HCT116 (cell line): ENCODE measurements at regions not wholly inside any gene's neighbourhood (a gene's known extent, or its start where the extent isn't known, plus 50 kb on each side); places are given as distances from the start of the nearest gene placed in this dataset.
A peak's percentile ranks its signal among the peaks of the same experiment; 100 is the strongest.

Source experiments
- ATAC-seq: fragments of 200-7000 bp; cut with Tn5 transposase; 2 replicates; pipeline ENCODE4 v1.9.1; 2020; ENCODE audit warnings: mild to moderate bottlenecking, moderate library complexity
- BruUV-seq: library from RNA; stranded (reverse); fragments of 400-500 nt; replicated peaks from 2 replicates; lab custom pipeline; 2021; lab: Mats Ljungman, UMichigan
- CTCF ChIA-PET: fragments of 300-600 bp; sonication (Branson Sonifier 250); formaldehyde crosslinking; loops from one replicate; lab custom pipeline; 2021; ENCODE audit warnings: antibody characterized with exemption; lab: Charles Lee
- POLR2A ChIA-PET: fragments of 300-600, 350-600 bp; sonication (Branson Sonifier 250); formaldehyde crosslinking; loops from one replicate; lab custom pipeline; 2021; ENCODE audit warnings: antibody characterized with exemption; lab: Charles Lee
- RAD21 ChIA-PET, 2 experiments: fragments of 300-600 bp; sonication (Branson Sonifier 250); formaldehyde crosslinking; loops; one replicate each; lab custom pipeline; 2023; ENCODE audit warnings: low total read pairs in 2 of 2; ENCODE audit not compliant: uncharacterized antibody in 2 of 2, unreplicated experiment in 2 of 2, low non-redundant PET in 1 of 2; lab: Charles Lee
- DNase-seq: peaks from one replicate; pipeline ENCODE4 v3.0.0-alpha.2; 2010; ENCODE audit warnings: low read depth, low spot score
- H2AFZ ChIP-seq: fragments of 200-600 bp; shearing (Covaris generic), sonication (generic); 2 replicates; pipeline ENCODE4 v1.6.1; 2017; ENCODE audit warnings: low read depth, mixed run types, mixed read lengths, antibody characterized with exemption, low read length; ENCODE audit not compliant: poor library complexity, severe bottlenecking
- H3K27ac ChIP-seq: 2 replicates; pipeline ENCODE4 v1.5.1; 2012; ENCODE audit warnings: low read depth, low read length
- H3K27me3 ChIP-seq: fragments of 200-600 bp; sonication (generic); 2 replicates; pipeline ENCODE4 v1.6.1; 2016; ENCODE audit warnings: mixed run types, low read length, mixed read lengths; ENCODE audit not compliant: insufficient read depth
- H3K36me3 ChIP-seq, 2 experiments: fragments of 200-500 bp in 1 of 2; fragments of 200-600 bp in 1 of 2; sonication (Bioruptor generic) in 1 of 2; sonication (generic) in 1 of 2; 2 replicates each; pipeline versions ENCODE4 v1.5.1 to v1.6.1; 2014 to 2016; ENCODE audit warnings: low read length in 2 of 2, inconsistent platforms in 1 of 2, mixed read lengths in 1 of 2, mixed run types in 1 of 2; ENCODE audit not compliant: insufficient read depth in 2 of 2, control insufficient read depth in 1 of 2
- H3K4me1 ChIP-seq, 2 experiments: fragments of 200-600 bp in 1 of 2; sonication (generic) in 1 of 2; 2 replicates each; pipeline versions ENCODE4 v1.5.1 to v1.6.1; 2012 to 2017; ENCODE audit warnings: low read length in 2 of 2, inconsistent platforms in 1 of 2, mild to moderate bottlenecking in 1 of 2, mixed read lengths in 1 of 2, mixed run types in 1 of 2, moderate library complexity in 1 of 2; ENCODE audit not compliant: insufficient read depth in 2 of 2, control insufficient read depth in 1 of 2
- H3K4me2 ChIP-seq: fragments of 200-600 bp; sonication (generic); 2 replicates; pipeline ENCODE4 v1.6.1; 2017; ENCODE audit warnings: mixed run types, low read length, mixed read lengths
- H3K4me3 ChIP-seq, 2 experiments: fragments of 200-600 bp in 1 of 2; sonication (generic) in 1 of 2; replicated peaks in 1 of 2; 2 replicates each; pipeline ENCODE4 v1.5.1; 2011 to 2016; ENCODE audit warnings: low read length in 2 of 2, control low read depth in 1 of 2, low read depth in 1 of 2, mild to moderate bottlenecking in 1 of 2, mixed read lengths in 1 of 2, mixed run types in 1 of 2
- H3K79me2 ChIP-seq: fragments of 200-600 bp; sonication (generic); 2 replicates; pipeline ENCODE4 v1.6.1; 2017; ENCODE audit warnings: mild to moderate bottlenecking, mixed run types, low read length, moderate library complexity, mixed read lengths; ENCODE audit not compliant: insufficient read depth
- H3K9ac ChIP-seq: fragments of 200-600 bp; sonication (generic); 2 replicates; pipeline ENCODE4 v1.6.1; 2016; ENCODE audit warnings: low read length, mixed read lengths
- H3K9me2 ChIP-seq: fragments of 200-600 bp; sonication (generic), shearing (Covaris generic); 2 replicates; pipeline ENCODE4 v1.6.1; 2017; ENCODE audit warnings: mixed run types, mild to moderate bottlenecking, moderate library complexity; ENCODE audit not compliant: insufficient read depth
- H3K9me3 ChIP-seq, 2 experiments: fragments of 200-500 bp in 1 of 2; fragments of 200-600 bp in 1 of 2; sonication (Bioruptor generic) in 1 of 2; sonication (generic) in 1 of 2; 2 replicates each; pipeline ENCODE4 v1.6.1; 2014 to 2017; ENCODE audit warnings: low read length in 2 of 2, mixed read lengths in 2 of 2, inconsistent platforms in 1 of 2, low read depth in 1 of 2, mild to moderate bottlenecking in 1 of 2, mixed run types in 1 of 2, moderate library complexity in 1 of 2; ENCODE audit not compliant: control insufficient read depth in 1 of 2, insufficient read depth in 1 of 2
- H4K20me1 ChIP-seq: fragments of 200-600 bp; sonication (generic), shearing (Covaris generic); 2 replicates; pipeline ENCODE4 v1.6.1; 2017; ENCODE audit warnings: mixed run types, mild to moderate bottlenecking, moderate library complexity; ENCODE audit not compliant: insufficient read depth
- CEBPB ChIP-seq: IDR thresholded peaks from 2 replicates; pipeline ENCODE4 v1.6.1; 2012; ENCODE audit warnings: low read depth
- CTCF ChIP-seq, 3 experiments: fragments of 200-600 bp in 1 of 3; sonication (generic) in 1 of 3; IDR thresholded peaks in 2 of 3; conservative IDR thresholded peaks in 1 of 3; 2 replicates each; pipeline ENCODE4 v1.5.1; 2012 to 2017; ENCODE audit warnings: low read depth in 2 of 3, low read length in 2 of 3, antibody characterized with exemption in 1 of 3, borderline replicate concordance in 1 of 3, control low read depth in 1 of 3, mild to moderate bottlenecking in 1 of 3, mixed read lengths in 1 of 3, mixed run types in 1 of 3, moderate library complexity in 1 of 3; ENCODE audit not compliant: insufficient read depth in 1 of 3
- ELF1 ChIP-seq: IDR thresholded peaks from 2 replicates; pipeline ENCODE4 v1.6.1; 2012; ENCODE audit warnings: low read depth, borderline replicate concordance
- FOSL1 ChIP-seq: IDR thresholded peaks from 2 replicates; pipeline ENCODE4 v1.6.1; 2012; ENCODE audit warnings: low read depth
- intact Hi-C: fragments of 100-400 bp; cut with micrococcal nuclease; formaldehyde crosslinking; loops from 2 replicates; pipeline ENCODE4 v1.10.0; 2022

- H3K4me1 ChIP-seq = peaks cover 0 to 4% of the 10 kb centered on the region in 2 experiments; a peak in 1 of 4 replicates
- TF ChIP-seq CTCF (IDR thresholded peaks at IDR 0.05 in 2 of 3, conservative IDR thresholded peaks at IDR 0.05 in 1 of 3; ENCODE audit: borderline replicate concordance in 1 of 3, insufficient read depth in 1 of 3, low read depth in 2 of 3, low read length in 2 of 3) (peak; percentile 4 to 68 (median 64); a peak in 4 of 6 replicates), ELF1 (no peak), CEBPB (no peak)
- ATAC-seq = no peak; the same call in 1 of the 2 replicates
- H3K9ac ChIP-seq = no peak overlapping the region
- H3K27ac ChIP-seq = no peak overlapping the region
- H4K20me1 ChIP-seq = no peaks in the 10 kb centered on the region
- no peaks in the 10 kb centered on the region for H3K79me2 ChIP-seq
- ChIA-PET RAD21 (no interaction called here), CTCF (no interaction called here), POLR2A (no interaction called here)
- no peak overlapping the region for H3K4me2 ChIP-seq
- intact Hi-C loops = no loop called here
- H2AFZ ChIP-seq = no peak overlapping the region
- H3K27me3 ChIP-seq = no peaks in the 10 kb centered on the region
- H3K9me2 ChIP-seq = no peaks in the 10 kb centered on the region
- no peaks in the 10 kb centered on the region for H3K36me3 ChIP-seq
- no TSS peak for BruUV-seq
- no peaks in the 10 kb centered on the region for H3K9me3 ChIP-seq
- no peak for DNase-seq
- no peak overlapping the region for H3K4me3 ChIP-seq
Observed at GRCh38 chr5:128695791-128696530, 157.9 kb upstream of the FBN2 start.

DNA sequence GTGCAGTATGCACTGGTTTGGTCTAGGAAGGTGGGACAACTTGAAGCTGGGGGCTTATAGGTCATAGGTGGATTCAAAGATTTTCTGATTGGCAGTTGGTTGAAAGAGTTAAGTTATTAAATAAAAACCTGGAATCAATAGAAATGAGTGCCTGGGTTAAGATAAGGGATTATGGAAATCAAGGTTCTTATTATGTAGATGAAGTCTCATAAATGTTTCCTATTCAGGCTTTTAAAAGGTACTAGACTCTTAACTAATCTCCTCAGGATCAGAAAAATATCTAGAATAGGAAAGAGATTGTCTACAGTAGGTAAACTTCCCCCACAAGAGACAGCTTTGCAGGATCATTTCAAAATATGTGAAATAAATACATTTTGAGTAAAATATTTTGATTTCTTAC, 163.3 kb upstream of the FBN2 start:
- intact Hi-C loops = no loop called here
- no peak overlapping the region for H3K4me2 ChIP-seq
- no peaks in the 10 kb centered on the region for H3K9me2 ChIP-seq
- H3K79me2 ChIP-seq = no peaks in the 10 kb centered on the region
- H3K9me3 ChIP-seq = no peaks in the 10 kb centered on the region
- no peak overlapping the region for H3K4me3 ChIP-seq
- ATAC-seq (no peak), DNase-seq (no peak)
- no peak overlapping the region for H2AFZ ChIP-seq
- BruUV-seq = no TSS peak
- ChIA-PET CTCF (no interaction called here), POLR2A (no interaction called here), RAD21 (no interaction called here)
- no peaks in the 10 kb centered on the region for H3K27me3 ChIP-seq
- no peak overlapping the region for H3K27ac ChIP-seq
- TF ChIP-seq FOSL1 = no peak
- no peaks in the 10 kb centered on the region for H3K4me1 ChIP-seq
- H4K20me1 ChIP-seq = no peaks in the 10 kb centered on the region
- no peak overlapping the region for H3K9ac ChIP-seq
- H3K36me3 ChIP-seq = no peaks in the 10 kb centered on the region
